ENCODE measurements at regions not wholly inside any gene's neighbourhood (a gene's known extent, or its start where the extent isn't known, plus 50 kb on each side); places are given as distances from the start of the nearest gene placed in this dataset.

DNA sequence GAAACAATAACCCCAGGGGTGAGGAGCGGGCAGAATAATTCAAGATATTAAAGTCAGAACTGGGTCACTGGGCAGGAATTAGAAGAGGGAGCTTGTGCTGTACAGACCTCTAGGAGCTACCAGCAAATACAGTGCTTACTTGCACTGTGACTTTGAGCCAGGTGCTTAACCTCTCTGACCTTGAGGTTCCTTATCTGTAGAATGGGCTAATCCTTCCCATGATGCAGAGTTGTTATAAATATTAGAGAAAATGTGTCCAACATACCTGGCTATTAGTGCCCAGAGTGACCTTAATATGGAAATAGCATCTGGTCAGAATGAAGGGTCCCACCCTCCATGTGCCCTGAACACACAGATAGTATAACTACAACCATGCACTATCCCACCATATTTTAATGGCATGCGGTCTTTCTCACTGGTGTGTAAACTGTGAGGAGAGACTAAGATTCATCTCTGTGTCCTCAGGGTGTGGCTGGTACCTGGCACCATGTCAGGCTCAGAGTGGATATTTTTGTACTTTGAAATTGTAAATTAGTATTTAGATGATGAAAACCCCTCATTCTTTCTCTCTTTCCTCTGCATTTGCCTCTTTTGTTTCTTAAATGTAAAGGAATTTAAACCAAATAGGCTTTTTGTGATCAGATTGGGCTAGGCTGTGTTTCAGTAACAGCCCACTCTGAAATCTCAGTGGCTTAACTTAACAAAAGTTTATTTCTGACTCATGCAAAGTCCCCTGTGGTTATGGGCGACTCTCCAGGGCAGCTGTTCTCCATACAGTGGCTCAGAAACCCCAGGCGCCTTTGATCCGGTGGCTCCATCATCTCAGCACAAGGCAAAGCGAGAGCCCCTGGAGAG is 60.0 kb upstream of the ROR1 start:
- no peak overlapping the region for H3K9ac ChIP-seq (ENCODE audit: low read length)
- peaks cover 41% of the 10 kb centered on the region for H3K4me1 ChIP-seq (ENCODE audit: low read length)
- no peaks in the 10 kb centered on the region for H3K9me3 ChIP-seq (replicated peaks; ENCODE audit: insufficient read depth, low read length)
- H3K4me2 ChIP-seq (ENCODE audit: low read depth, low read length) = peak overlapping the region; percentile 34; the same call in 1 of the 2 replicates
- TF ChIP-seq EZH2phosphoT487 (IDR thresholded peaks at IDR 0.05; ENCODE audit: low read length) (no peak), EZH2 (optimal IDR thresholded peaks at IDR 0.05; ENCODE audit: low read depth, low read length) (no peak)
- TF ChIP-seq, protein P1, sequence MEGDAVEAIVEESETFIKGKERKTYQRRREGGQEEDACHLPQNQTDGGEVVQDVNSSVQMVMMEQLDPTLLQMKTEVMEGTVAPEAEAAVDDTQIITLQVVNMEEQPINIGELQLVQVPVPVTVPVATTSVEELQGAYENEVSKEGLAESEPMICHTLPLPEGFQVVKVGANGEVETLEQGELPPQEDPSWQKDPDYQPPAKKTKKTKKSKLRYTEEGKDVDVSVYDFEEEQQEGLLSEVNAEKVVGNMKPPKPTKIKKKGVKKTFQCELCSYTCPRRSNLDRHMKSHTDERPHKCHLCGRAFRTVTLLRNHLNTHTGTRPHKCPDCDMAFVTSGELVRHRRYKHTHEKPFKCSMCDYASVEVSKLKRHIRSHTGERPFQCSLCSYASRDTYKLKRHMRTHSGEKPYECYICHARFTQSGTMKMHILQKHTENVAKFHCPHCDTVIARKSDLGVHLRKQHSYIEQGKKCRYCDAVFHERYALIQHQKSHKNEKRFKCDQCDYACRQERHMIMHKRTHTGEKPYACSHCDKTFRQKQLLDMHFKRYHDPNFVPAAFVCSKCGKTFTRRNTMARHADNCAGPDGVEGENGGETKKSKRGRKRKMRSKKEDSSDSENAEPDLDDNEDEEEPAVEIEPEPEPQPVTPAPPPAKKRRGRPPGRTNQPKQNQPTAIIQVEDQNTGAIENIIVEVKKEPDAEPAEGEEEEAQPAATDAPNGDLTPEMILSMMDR (IDR thresholded peaks at IDR 0.05; ENCODE audit: low read length) = no peak
- H3K27ac ChIP-seq (ENCODE audit: low read length) = peak overlapping the region; percentile 38; the same call in 1 of the 2 replicates
- no peak overlapping the region for H3K4me3 ChIP-seq (ENCODE audit: low read length)
- H3K9me2 ChIP-seq (replicated peaks; ENCODE audit: insufficient read depth, low read length) = no peaks in the 10 kb centered on the region
- H3K79me2 ChIP-seq (ENCODE audit: low read length) = no peaks in the 10 kb centered on the region
- no peaks in the 10 kb centered on the region for H3K36me3 ChIP-seq (replicated peaks; ENCODE audit: insufficient read depth, low read length)
- H4K20me1 ChIP-seq (ENCODE audit: insufficient read depth, low read length) = no peaks in the 10 kb centered on the region
- H2AFZ ChIP-seq (ENCODE audit: low read length) = 0 out of 2 replicates have a peak overlapping the region, but pooled peaks have one; percentile 16
- peak; percentile 26 for DNase-seq
- no peaks in the 10 kb centered on the region for H3K27me3 ChIP-seq (replicated peaks; ENCODE audit: insufficient read depth, low read length)
- peaks cover 26% of the 10 kb centered on the region for H3F3A ChIP-seq (ENCODE audit: insufficient read depth, low read length)

DNA sequence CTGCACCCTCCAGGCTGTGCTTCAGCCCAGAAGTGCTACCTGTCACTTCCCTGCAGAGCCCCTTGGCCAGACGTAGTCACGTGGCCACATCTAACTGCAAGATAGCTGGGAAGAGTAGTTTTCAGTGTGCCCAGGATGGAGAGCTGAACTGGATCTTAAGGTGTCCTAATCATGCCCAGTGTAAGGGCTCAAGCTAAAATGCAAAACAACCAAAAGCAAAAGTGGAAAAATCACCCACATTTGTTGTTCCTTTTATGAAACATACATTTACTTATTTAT is 59.4 kb upstream of the ROR1 start:
- peaks cover 46% of the 10 kb centered on the region for H3K4me1 ChIP-seq (ENCODE audit: low read length)
- peak overlapping the region; percentile 34; the same call in 1 of the 2 replicates for H3K4me2 ChIP-seq (ENCODE audit: low read depth, low read length)
- no peak overlapping the region for H3K4me3 ChIP-seq (ENCODE audit: low read length)
- TF ChIP-seq, protein P1 (IDR thresholded peaks at IDR 0.05; ENCODE audit: low read length) = no peak
- TF ChIP-seq EZH2 (optimal IDR thresholded peaks at IDR 0.05; ENCODE audit: low read depth, low read length) = no peak
- TF ChIP-seq EZH2phosphoT487 (IDR thresholded peaks at IDR 0.05; ENCODE audit: low read length) = no peak
- H3K9me2 ChIP-seq (replicated peaks; ENCODE audit: insufficient read depth, low read length) = no peaks in the 10 kb centered on the region
- H3K27me3 ChIP-seq (replicated peaks; ENCODE audit: insufficient read depth, low read length) = no peaks in the 10 kb centered on the region
- DNase-seq = no peak
- no peak overlapping the region; the same call in 1 of the 2 replicates for H3K27ac ChIP-seq (ENCODE audit: low read length)
- no peaks in the 10 kb centered on the region for H3K79me2 ChIP-seq (ENCODE audit: low read length)
- no peaks in the 10 kb centered on the region for H3K36me3 ChIP-seq (replicated peaks; ENCODE audit: insufficient read depth, low read length)
- H3K9me3 ChIP-seq (replicated peaks; ENCODE audit: insufficient read depth, low read length) = no peaks in the 10 kb centered on the region
- peaks cover 28% of the 10 kb centered on the region for H3F3A ChIP-seq (ENCODE audit: insufficient read depth, low read length)
- H4K20me1 ChIP-seq (ENCODE audit: insufficient read depth, low read length) = no peaks in the 10 kb centered on the region
- H2AFZ ChIP-seq (ENCODE audit: low read length) = 0 out of 2 replicates have a peak overlapping the region, but pooled peaks have one; percentile 16
- H3K9ac ChIP-seq (ENCODE audit: low read length) = no peak overlapping the region

DNA sequence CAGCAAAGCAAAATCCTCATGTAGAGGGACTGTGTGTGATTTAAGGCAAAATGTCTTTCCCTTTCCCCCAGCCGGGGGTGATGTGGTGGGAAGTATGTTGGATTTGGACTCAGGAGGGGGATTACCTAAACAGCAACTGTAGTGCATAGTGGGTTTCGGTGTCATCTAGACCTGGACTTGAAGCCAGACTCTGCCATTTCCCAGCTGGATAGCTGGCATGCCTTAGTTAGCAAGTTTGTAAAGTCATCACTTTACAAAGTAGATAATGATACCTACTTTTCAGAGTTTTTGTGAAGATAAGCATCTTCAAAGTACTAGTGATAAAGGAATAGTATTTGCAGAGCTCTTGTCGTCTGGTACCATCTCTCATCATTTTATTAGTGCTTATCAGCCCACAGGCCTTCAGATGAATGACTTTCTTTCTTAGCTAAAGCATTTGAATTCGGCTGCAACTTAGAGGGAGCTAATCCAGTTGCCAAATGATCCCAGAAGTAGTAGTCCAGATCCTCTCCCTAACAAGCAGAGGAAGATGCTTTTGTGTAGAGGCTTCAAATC is 56.2 kb upstream of the ROR1 start:
- Histone ChIP-seq H2AFZ (ENCODE audit: low read length) (no peak overlapping the region), H3K27me3 (replicated peaks; ENCODE audit: insufficient read depth, low read length) (no peaks in the 10 kb centered on the region), H3K27ac (ENCODE audit: low read length) (peak overlapping the region; percentile 11; the same call in 1 of the 2 replicates), H3K9ac (ENCODE audit: low read length) (no peak overlapping the region), H3K9me2 (replicated peaks; ENCODE audit: insufficient read depth, low read length) (no peaks in the 10 kb centered on the region), H3K79me2 (ENCODE audit: low read length) (no peaks in the 10 kb centered on the region), H3F3A (ENCODE audit: insufficient read depth, low read length) (peaks cover 28% of the 10 kb centered on the region), H3K36me3 (replicated peaks; ENCODE audit: insufficient read depth, low read length) (no peaks in the 10 kb centered on the region), H3K4me1 (ENCODE audit: low read length) (peaks cover 48% of the 10 kb centered on the region), H3K4me2 (ENCODE audit: low read depth, low read length) (peak overlapping the region; percentile 10; the same call in 1 of the 2 replicates), H3K4me3 (ENCODE audit: low read length) (no peak overlapping the region), H4K20me1 (ENCODE audit: insufficient read depth, low read length) (no peaks in the 10 kb centered on the region), H3K9me3 (replicated peaks; ENCODE audit: insufficient read depth, low read length) (no peaks in the 10 kb centered on the region)
- no peak for TF ChIP-seq EZH2 (optimal IDR thresholded peaks at IDR 0.05; ENCODE audit: low read depth, low read length)
- no peak for TF ChIP-seq EZH2phosphoT487 (IDR thresholded peaks at IDR 0.05; ENCODE audit: low read length)
- TF ChIP-seq, protein P1 (IDR thresholded peaks at IDR 0.05; ENCODE audit: low read length) = no peak
- DNase-seq = no peak

All from MM.1S (cell line).